Stimulated activated CD8-positive, alpha-beta memory T cell treated with anti-CD3 and anti-CD28 coated beads, Interleukin-4, amount 100 ng/mL, for 24 hours (primary cell): ENCODE measurements at regions not wholly inside any gene's neighbourhood (a gene's known extent, or its start where the extent isn't known, plus 50 kb on each side); places are given as distances from the start of the nearest gene placed in this dataset.

Experiments
- DNase-seq: peaks from one replicate; pipeline ENCODE4 v3.0.0-alpha.2; 2020; ENCODE audit warnings: low read depth

DNA sequence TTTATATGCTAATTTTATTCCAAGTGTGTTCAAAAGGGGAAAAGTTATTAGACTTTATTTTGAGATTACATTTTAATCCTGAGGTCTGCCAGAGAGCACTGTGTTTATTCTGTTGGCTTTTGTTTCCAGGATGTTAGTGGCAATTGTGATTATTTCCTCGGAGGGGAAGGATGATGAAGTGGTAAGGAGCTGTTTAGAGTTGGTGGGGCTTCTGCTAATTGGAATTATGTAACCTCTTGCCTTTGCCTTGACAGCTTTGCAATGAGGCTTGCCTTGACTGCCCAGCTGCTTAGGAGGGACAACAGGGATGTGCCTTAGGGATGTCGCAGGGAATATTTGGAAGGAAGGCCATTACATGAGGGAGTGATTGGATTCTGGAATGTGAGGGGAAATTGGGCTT, 89.7 kb upstream of the E2F8 start:
- DNase-seq, result no peak

GRCh38 chr11:19329970-19330369, 89.2 kb upstream of the E2F8 start:
- no peak for DNase-seq

DNA sequence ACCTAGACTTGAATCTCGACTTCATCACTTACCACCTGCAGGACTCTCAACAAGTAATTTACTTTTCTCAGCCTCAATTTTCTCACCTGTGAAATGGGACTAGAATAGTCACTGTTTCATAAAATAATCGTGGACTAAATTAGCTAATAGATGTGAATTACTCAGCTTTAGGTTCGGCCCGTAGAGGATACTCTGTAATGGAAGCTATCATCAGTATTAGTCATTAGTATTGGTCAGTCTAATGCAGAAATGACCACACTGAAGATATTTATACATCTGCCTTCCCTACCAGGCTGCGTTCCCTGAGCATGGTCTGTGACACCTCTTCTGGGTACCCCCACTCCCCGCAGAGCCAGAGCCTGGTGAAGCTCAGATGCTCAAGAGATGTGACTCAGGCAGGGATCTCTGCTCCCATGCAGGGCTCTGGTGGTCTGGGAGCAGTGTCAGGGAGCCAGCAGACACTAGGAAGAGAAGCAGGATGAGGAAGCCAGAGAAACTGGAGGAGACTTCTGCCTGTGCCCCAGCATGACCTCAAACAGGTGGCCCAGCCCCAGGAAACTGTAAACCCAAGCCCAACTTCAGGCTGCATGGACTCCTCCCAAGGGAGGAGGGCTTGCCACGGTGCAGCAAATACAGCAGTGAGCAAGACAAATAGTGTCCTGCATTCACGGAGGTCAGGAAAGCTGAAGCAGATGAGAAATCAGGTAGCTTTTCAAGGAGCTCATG, 88.0 kb upstream of the E2F8 start:
- DNase-seq, result no peak

GRCh38 chr11:19327280-19327679, 86.5 kb upstream of the E2F8 start:
- DNase-seq, result no peak

DNA sequence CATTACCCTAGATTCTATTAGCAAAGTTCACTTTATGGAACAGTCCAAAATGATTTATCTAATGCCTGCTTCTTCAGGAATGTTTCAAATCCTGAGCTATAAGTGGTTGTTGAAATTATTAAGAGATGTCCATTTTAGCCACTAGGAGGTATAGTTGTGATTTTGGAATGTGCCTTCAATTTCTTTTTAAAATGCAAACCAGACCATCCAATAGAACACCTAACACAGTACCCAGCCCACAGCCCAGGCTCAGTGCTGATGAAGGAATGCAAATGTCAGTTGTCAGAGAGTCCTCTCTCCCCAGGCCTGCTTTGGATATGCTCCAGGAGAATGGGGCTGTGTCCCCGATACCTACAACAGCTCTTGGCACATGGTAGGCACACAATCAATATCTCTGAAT, 85.8 kb upstream of the E2F8 start:
- no peak for DNase-seq

- DNase-seq, result no peak
These were observed 82.8 kb upstream of the E2F8 start for GRCh38 chr11:19323502-19323901.

- DNase-seq, result no peak
These were observed 80.6 kb upstream of the E2F8 start for GRCh38 chr11:19321351-19321750.

DNA sequence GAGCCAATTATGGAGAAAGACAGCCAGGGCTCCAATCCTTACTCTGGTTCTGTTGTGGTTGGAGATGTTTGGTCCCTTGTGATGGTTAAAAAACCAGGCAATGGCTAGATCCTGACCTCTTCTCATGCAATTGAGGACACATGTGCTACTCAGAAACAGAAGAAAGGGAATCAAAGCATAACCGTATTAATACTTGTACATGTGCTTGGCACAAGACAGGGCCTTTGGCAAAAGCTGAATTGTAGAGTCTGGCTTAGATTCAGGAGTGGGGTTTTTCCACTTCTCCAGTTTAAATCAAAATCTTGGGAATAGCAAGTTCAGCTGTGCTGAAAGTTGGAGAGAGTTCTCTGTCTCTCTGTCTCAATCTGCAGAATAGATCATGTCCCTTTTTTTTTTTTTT, 80.1 kb upstream of the E2F8 start:
- no peak for DNase-seq

DNA sequence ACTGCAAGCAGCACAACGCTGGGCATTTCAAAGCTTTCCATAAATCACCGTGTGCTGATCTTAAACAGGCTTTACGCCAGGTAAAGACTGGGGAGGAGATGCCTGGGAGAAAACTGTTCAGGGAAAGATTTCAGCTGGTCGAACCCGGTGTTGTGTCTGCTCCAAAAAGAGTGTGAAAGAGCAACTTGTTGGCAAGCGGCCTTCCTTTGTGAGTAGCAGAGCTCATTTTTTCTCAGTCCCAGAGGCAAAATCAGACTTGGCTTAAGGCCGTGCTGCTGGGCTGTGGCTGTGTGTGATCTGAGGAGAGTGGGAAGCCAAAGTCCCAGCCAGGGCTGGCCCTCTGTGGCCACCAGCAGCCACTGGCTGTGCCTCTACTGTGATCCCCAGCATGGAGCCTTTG, 75.7 kb upstream of the E2F8 start:
- no peak for DNase-seq

- DNase-seq, result no peak
These were observed 74.8 kb upstream of the E2F8 start for GRCh38 chr11:19315511-19315910.

DNA sequence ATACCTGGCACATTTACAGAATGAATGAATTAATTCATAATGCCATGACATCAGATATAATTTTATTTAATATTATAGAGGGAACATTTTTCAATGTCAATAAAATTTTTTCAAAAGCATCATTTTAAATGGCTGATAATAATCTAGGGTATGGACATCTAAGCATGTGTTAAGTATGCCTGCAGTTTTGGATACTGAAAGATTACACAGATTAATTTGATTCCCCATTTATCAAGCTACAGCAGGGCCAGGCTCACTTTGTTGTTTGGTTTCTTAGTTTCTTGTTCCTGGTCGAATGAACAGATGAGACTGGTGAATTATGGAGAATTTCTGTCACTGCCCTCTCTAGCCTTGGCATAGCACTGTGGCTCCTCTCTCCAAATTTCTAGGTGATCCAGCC, 72.4 kb upstream of the E2F8 start:
- no peak for DNase-seq

- peak; percentile 10 for DNase-seq
These were observed 70.7 kb upstream of the E2F8 start for GRCh38 chr11:19311308-19312030.

DNA sequence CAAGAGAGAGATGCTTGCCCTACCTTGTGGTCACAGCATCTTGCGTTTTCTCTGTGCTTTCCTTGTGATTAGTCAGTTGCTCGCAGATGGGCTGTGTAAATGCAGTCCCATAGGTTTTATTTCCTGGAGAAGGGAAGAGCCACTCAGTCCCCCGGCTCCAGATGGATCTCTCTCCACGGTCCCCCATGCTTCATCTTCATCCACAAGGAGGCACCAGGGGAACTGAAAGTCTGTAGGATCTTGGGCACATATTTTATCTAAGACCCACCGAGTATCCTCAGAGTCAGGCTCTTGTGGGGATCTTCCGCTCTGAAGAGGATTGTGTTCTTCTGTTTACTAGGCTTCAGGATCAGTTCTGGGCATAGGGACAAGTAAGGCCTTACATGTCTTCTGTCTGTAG, 66.8 kb upstream of the E2F8 start:
- DNase-seq, result no peak

DNA sequence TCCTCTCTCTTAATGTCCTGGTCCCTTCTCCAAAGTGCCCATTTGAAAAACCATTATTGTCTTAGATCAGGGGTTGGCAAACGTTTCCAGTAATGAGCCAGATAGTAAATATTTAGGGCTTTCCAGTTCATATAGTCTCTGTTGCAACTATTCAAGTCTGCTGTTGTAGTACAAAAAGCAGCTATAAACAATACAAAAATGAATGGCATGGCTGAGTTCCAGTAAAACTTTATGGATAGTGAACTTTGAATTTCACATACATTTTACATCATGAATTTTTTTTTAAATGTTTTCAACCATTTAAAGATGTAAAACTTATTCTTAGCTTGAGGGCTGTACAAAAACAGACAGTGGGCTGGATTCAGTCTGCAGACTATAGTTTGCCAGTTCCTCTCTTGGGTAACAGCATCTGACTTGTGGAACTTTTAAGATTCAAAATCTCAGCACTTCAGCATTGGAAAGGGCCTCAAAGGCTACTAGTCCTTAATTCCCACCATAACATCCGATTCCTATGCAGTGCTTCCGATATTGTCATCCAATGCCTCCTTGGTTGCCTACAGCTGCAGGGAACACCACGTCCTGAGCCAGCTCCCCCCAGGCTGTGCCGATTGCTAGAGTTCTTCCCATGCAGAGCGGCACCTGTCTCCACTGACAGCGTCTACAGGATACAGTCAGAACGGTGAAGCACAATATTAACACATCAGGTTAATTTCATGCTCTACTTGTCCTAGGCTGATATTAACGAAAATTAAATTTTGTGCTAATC, 65.6 kb upstream of the E2F8 start:
- DNase-seq, result no peak

DNA sequence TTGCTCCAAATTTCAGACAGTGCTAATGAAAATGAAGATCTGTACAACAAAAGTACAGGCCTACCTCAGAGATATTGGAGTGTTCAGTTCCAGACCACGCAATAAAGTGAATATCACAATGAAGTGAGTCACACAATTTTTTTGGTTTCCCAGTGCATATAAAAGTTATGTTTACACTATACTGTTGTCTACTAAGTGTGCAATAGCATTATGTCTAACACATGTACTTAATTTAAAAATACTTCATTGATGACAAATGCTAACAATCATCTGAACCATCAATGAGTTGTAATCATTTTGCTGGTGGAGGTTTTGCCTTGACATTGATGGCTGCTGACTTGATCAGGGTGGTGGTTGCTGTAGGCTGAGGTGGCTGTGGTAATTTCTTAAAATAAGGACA, 60.6 kb upstream of the E2F8 start:
- no peak for DNase-seq

GRCh38 chr11:19294444-19294843, 53.7 kb upstream of the E2F8 start:
- no peak for DNase-seq

- DNase-seq, result no peak
These were observed 50.3 kb upstream of the E2F8 start for GRCh38 chr11:19291064-19291463.
